GM21717 (cell line): ENCODE measurements at regions not wholly inside any gene's neighbourhood (a gene's known extent, or its start where the extent isn't known, plus 50 kb on each side); places are given as distances from the start of the nearest gene placed in this dataset.
"Not testable (repeated sequence)": the region's sequence is repeated elsewhere in the genome, so short reads cannot be mapped to it uniquely, and the experiment has no call there.

Experiments used
- ATAC-seq: cut with Tn5 transposase; IDR thresholded peaks from one replicate; pipeline ENCODE4 v1.9.1; 2021; ENCODE audit warnings: mild to moderate bottlenecking, moderate library complexity; ENCODE audit not compliant: unreplicated experiment

DNA sequence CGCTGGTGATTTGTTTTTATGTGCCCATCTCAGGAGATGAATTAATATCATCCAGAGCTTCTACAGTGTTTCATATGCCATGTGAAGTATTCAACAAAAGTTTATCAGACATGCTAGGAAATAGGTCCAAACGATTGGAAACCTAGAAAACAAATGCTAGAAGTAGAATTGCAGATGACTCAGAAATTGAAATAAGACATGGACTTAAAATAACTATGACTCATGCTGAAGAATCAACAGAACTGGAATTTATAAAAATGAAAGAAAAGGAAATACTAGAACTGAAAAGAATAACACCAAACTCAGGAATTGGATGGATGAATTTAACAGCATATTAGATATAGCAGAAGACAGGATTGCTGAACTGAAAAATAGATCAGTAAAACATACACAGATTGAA is 172.7 kb upstream of the GIMD1 start:
- ATAC-seq, result no peak

DNA sequence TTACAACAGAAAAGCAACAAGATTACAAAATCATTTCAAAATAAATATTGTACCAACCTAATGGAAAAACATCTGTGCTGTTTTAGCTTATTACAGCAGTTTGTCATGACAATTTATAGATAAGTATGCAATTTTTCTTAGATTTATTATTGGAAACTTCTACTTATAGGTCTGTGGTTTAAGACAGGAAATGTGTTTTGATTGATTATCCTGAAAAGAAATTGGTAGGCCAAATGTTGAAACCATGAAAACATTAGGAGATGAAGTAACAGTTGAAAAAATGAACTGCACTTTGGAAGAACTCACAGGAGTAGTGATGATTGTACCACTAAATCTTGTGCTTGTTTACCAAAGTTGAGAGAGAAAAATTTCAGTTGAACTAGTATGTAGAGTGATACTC is 162.2 kb upstream of the GIMD1 start:
- ATAC-seq, result no peak

DNA sequence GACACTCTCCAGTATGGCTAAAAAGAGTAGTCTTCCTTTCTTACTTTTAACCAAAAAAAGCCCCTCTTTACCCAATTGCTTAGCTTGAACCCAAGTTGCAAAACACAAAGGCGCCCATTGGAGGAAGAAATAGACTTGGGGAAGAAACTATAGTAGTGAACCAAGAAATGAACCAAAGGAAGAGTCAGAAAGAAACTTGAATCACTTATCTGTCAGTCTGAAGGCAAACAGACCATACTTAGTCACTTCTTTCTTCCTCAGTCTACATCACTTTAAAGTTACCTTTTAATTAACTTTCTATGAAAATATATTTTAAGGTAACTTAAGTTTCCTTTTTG is 161.4 kb upstream of the GIMD1 start:
- ATAC-seq, result no peak

DNA sequence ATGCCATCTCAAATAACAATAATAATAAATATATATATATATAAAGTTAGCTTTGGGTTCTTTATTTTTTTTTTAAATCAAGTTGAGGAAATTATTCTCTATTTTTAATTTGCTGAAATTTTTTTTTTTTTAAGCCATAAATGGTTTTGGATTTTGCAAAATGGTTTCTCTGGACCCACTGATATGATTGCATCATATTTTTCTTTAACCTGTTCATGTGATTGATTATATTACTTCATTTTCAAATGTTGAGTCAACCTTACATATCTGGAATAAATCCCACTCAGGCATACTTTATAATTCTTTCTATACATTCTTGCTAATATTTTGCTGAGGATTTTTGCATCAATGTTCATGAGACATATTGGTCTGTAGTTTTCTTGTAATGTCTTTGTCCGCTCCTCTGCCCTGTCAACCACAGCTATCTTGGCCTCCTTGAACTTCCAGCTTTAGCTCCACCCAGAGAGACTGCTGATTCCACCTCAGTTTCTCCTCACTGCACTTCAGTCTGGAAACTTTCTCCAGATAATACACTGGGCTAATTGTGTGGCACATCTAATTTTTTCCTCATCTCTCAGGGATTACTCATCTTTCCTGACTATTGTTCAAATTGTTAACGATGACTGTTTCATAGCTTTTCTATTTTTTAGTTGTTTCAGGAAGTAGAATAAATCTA is 160.9 kb upstream of the GIMD1 start:
- ATAC-seq, result no peak

DNA sequence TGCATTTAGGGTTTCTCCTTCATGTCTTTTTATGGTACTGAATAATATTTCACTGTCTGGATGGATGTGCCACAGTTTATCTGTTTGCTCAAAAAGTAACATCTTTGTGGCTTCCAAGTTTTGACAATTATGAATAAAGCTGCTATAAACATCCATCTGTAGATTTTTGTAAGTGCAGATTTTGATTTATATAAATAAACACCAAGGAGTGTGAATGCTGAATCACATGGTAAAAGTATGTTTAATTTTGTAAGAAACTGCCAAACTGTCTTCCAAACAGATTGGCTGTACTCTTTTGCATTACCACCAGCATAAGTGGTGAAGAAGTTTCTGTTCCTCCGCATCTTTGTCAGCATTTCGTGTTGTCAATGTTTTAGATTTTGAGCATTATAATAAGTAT is 158.7 kb upstream of the GIMD1 start:
- ATAC-seq, result no peak

DNA sequence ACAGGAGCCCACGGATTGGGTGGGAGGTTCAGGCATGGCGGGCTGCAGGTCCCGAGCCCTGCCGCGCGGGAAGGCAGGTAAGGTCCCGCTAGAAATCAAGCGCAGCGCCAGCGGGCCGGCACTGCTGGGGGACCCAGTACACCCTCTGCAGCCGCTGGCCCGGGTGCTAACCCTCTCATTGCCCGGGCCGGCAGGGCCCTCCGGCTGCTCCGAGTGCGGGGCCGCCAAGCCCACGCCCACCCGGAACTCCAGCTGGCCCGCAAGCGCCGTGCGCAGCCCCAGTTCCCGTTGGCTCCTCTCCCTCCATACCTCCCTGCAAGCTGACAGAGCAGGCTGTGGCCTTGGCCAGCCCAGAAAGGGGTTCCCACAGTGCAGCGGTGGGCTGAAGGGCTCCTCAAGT is 156.8 kb upstream of the GIMD1 start:
- not testable (repeated sequence) for ATAC-seq

DNA sequence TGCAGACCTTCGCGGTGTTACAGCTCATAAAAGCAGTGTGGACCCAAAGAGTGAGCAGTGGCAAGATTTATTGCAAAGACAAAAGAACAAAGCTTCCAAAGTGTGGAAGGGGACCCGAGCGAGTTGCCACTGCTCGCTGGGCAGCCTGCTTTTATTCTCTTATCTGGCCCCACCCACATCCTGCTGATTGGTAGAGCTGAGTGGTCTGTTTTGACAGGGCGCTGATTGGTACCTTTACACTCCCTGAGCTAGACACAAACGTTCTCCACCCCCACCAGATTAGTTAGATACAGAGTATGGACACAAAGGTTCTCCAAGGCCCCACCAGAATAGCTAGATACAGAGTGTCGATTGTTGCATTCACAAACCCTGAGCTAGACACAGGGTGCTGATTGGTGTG is 156.2 kb upstream of the GIMD1 start:
- ATAC-seq, result not testable (repeated sequence)

DNA sequence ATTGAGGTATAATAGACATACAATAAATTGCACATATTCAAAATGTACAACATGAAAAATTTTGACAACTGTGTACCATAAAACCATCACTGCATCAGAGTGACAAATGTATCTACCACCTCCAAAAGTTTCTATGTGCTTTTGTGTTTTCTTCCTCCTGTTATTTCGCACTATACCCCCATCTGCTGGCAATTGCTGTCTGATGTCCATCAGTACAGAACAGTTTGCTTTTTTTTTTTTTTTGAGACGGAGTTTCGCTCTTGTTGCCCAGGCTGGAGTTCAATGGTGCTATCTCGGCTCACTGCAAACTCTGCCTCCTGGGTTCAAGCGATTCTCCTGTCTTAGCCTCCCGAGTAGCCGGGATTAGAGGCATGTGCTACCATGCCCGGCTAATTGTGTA is 154.3 kb upstream of the GIMD1 start:
- ATAC-seq, result no peak

DNA sequence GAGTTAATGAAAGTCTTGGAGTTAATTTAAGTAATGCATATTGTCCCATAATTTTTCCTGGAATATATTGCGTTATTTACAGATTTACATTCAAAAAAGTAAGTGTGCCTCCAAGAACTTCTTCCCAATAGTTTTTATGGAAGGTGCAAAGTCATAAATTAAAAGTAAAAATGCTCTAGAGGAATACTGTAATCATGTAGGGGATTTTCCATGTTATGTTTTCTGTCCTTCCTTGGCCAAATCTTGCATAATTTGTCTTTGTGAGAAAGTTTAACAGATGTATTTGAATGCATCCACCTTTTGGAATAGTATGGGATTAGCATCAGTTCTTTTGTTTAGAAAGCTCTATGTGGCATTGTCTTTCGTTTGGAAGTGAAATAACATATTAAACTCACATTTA is 144.1 kb upstream of the GIMD1 start:
- no peak for ATAC-seq

DNA sequence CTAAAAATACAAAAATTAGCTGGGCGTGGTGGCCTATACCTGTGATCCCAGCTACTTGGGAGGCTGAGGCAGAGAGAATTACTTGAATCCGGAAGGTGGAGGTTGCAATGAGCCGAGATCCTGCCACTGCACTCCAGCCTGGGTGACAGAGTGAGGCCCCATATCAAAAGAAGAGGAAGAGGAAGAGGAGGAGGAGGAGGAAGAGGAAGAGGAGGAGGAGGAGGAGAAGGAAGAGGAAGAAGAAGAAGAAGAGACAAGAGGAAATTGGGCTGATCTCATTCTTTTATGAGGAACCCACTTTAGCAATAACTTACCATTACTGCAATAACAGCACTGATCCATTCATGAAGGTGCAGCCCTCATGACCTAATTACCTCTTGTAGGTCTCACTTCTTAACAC is 138.9 kb upstream of the GIMD1 start:
- no peak for ATAC-seq

DNA sequence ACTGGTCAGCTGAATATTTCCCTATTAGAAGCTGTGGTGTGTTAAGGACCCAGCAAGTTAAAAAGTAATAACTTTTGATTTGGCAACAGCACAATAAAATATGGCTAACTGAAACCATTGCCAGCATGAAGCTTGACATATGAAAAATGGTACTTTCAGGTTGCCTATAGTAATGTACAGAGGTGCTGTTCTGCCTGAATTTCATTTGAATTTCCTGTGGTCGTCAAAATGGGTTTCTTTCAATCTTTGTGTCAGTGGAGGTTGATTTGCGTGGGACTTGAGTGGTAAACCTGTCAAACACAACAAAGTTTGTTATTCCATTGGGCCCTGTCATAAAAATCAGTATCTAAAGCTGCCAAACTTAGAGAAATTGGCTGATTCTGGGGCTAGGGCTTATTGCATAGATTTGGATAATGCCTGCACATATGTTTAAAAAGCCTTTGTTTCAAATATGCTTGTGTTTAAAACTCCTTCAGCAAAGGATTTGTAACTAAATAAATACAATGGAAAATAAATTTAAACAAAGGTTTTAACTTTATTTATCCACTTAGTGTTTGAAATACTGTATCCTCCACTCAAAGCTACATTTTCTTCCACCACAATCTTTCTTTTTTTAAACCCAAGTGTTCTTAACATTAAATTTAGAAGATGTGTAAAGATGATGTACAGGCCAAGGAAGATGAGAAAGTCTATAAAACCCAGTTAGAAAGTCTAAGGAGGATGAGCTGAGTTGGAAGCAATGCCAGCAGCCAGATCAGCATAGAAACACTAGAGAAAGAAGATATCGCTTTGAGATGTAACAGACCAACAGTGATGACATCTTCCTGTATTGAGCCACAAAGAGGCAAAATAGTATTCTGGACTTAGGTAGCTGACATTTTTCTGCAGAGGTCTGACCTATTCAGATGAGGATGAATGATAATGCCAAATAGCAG is 134.8 kb upstream of the GIMD1 start:
- ATAC-seq, result no peak

DNA sequence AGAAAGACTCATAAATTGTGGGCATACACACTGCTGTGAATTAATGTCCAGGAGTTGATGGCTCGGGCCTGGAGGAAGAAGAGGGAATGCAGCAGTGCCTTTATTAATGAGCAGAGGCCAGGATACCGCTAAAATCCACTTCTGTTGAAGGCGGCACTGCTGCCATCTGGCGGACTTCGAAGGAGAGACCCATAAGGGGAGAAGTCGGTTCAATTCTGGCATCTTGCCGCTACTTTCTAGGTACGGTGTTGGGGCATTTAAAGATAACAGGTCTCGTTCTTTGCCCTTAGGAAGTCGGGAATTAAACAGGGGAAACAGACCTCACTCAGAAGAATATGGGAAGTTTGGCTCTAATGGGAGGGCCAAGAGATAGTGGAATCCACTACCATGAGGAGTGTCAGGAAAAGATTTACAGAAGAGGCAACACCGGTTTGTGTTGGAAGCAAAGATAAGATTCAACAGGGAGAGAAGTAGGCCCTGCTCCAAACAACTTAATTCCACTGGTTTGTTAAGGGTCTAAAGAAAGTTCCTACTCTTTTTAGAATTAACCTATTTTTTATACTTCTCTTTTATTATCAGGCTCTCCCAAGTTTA is 133.6 kb upstream of the GIMD1 start:
- peak; percentile 86 for ATAC-seq

DNA sequence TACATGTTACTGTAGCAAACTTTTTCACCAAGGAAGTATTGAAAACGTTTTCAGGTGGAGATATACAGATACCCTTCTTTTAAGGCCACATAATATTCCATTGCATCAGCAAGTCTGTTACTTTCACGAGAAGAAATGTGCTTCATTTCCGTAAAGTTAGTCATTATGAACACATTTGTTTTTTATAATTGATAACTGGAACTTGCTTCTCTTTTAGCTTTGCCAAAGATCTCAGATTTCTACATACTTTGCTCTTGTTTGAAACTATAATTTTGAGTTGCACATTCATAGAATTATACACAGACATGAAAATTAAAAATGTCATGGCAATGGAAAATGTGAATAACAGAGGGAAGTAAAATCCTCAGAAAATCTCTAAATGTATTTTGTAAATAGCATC is 128.7 kb upstream of the GIMD1 start:
- no peak for ATAC-seq

DNA sequence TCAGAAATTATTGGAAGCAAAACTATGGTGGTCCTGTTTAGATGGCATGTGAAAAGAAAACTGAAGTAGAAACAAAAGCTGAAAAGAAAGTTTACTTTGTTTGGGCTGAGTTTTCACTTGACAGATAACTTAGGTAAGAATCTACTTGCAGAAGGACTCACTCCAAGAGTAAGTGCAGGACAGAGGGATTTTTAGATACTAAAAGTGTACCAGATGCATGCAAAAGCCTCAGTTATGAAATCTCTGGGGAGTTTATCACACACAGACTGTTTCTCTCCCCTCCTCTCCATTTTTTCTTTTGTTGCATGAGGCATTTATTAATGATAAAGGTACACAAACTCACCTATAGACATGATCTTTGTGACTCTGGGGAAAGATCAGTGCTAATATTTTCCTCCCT is 127.5 kb upstream of the GIMD1 start:
- no peak for ATAC-seq

DNA sequence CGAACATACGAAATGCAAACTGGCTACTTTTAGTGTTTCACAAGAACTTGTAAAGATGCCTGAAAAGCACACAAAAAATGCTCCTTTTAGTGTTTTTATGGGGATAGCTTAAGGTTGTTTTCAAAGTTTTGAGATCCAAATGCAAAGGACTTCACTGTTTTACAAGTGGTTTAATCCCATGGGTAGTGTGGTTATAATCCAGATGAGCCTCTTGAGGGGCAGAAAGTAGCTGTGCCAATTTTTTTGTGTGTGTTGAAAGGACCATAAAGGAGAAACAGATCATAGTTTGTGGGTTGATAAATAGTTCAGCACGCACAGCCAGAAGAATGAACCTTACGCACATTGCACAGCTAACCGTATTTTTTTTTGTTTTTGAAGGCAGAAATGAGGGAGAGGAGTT is 126.9 kb upstream of the GIMD1 start:
- ATAC-seq, result no peak

DNA sequence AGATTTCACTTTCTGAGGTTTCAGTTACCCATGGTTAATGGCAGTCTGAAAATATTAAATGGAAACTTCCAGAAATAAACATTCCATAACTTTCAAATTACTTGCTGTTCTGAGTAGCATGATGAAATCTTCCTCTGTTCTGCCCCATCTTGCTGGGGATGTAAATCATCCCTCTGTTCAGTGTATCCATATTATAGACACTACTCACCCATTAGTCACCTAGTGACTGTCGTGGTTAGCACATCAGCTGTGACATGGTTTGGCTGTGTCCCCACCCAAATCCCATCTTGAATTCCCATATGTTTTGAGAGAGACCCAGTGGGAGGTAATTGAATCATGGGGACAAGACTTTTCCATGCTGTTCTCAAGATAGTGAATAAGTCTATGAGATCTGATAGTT is 125.5 kb upstream of the GIMD1 start:
- ATAC-seq, result no peak

DNA sequence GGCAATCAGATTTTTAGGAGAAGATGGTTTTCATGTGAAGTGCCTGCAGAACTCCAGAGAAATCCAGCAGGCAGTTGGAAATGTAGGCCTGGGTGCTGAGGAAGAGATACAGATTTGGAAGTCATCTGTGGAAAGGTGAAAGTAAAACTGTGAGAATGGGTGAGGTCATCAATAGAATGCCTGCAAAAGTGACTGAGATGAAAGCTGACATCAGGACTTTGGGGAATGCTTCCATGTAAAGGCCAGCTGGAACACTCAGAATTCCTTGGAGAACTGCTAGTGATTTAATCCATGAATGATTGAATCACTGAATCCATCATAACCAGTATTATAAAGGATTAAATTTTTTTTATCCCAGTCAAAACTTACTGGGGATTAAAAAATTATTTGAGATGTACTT is 124.5 kb upstream of the GIMD1 start:
- ATAC-seq, result no peak

DNA sequence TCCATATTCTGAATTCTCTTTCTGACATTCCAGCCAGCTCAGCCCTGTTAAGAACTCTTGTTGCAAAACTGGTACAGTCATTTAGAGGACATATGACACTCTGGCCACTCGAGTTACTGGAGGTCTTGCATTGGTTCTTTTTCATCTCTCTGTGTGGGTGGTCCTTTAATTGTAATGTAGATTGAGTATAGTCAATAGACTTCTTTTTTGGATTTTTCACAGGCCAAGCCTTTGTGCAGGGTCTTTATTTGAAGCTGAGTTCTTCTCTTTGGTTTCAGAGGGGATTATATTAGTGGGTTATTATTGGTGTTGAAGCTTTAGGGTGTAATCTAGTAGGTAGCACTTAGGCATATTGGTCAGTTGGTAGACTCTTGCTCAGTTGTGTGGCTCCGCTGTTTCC is 118.0 kb upstream of the GIMD1 start:
- ATAC-seq, result no peak

DNA sequence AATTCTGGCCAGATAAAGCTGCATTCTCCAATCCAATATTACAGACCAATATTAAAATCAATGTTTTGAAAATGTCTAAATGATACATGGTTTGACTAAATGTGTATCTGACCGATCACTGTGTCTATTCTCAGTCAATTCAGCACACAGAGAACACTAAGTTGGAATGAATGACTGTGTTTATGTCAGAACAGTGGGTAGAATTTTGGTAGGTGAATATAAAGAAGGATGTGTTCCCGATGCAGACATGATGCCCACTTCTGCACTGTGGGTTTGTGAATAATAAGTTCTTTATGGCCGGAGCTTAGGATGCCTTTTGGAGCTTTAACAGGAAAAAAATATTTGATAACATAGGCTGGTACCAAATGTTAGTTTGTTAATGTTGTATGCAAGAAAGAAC is 113.2 kb upstream of the GIMD1 start:
- no peak for ATAC-seq

DNA sequence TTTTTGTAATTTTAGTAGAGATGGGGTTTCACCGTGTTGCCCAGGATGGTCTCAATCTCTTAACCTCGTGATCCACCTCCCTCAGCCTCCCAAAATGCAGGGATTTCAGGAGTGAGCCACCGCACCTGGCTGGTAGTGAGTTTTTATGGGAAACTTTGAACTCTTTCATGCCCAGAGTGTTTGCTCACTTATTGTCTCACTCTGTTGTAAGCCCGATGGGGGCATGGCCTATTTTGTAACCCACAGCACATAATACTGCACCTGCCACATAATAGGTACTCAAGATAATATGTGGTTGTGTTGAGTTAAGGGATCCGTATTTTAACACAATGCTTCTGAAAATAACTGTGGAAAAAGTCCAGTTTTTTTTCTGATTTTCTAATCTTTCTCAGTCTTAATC is 109.6 kb upstream of the GIMD1 start:
- ATAC-seq, result no peak

DNA sequence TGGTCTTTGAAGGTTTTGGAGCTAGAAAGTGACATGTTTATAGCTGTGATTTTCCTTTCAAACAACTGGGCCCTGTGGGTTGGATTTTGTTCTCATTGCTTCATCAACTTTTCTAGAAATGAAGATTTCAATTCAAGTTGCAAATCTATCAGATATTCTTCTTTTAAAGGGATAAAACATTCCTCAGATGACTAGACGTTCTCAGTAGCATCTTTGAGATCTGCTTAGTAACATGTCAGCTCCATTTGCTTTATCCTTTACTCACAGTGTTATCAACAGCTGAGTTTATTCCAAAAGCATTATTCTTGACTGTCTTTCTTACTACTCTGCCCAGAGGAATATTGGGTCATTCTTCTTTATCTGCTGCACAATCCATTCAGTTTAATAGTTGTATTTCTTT is 108.2 kb upstream of the GIMD1 start:
- no peak for ATAC-seq

DNA sequence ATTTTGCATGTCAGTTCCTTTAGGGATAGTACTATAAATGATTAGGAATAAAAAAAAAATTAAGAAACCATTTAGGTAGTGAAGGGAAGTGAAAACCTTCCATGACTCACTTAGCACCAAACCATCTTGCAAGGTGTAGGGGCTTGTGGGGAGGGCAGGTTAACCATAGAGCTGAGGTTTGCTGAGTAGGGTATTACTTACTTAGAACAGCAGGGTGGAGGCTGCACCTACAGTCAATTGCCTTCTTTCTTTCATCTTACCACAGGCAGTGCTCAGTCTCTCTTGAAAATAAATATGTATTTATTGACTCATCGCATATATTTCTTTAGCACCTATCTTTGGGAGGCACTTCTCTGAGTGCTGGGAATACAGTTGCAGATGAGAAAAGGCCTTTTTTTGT is 104.9 kb upstream of the GIMD1 start:
- no peak for ATAC-seq
